H9 (cell line): ENCODE measurements at regions not wholly inside any gene's neighbourhood (a gene's known extent, or its start where the extent isn't known, plus 50 kb on each side); places are given as distances from the start of the nearest gene placed in this dataset.

ENCODE experiments used
- DNase-seq: peaks from one replicate; pipeline ENCODE4 v3.0.0-alpha.2; 2017
- H2AFZ ChIP-seq: one replicate; pipeline ENCODE4 v1.6.1; 2013; ENCODE audit warnings: mild to moderate bottlenecking, low read length, control low read depth, moderate library complexity
- H2AK5ac ChIP-seq: 2 replicates; pipeline ENCODE4 v1.6.1; 2013; ENCODE audit warnings: low read length, control low read depth, mixed read lengths; ENCODE audit not compliant: insufficient read length
- H2BK120ac ChIP-seq: one replicate; pipeline ENCODE4 v1.6.1; 2013; ENCODE audit warnings: low read depth, mild to moderate bottlenecking, low read length, control low read depth, inconsistent platforms; ENCODE audit not compliant: poor library complexity, severe bottlenecking
- H2BK12ac ChIP-seq: 2 replicates; pipeline ENCODE4 v1.6.1; 2013; ENCODE audit warnings: low read length, control low read depth, mixed read lengths, low read depth; ENCODE audit not compliant: insufficient read length
- H2BK15ac ChIP-seq: 2 replicates; pipeline ENCODE4 v1.6.1; 2013; ENCODE audit warnings: low read depth, low read length, control low read depth
- H2BK20ac ChIP-seq: one replicate; pipeline ENCODE4 v1.6.1; 2013; ENCODE audit warnings: low read depth, mild to moderate bottlenecking, low read length, control low read depth, inconsistent platforms; ENCODE audit not compliant: poor library complexity, severe bottlenecking
- H2BK5ac ChIP-seq: 2 replicates; pipeline ENCODE4 v1.6.1; 2013; ENCODE audit warnings: low read length, control low read depth, mixed read lengths; ENCODE audit not compliant: insufficient read length
- H3K14ac ChIP-seq: 2 replicates; pipeline ENCODE4 v1.6.1; 2013; ENCODE audit warnings: low read length, control low read depth; ENCODE audit not compliant: insufficient read depth
- H3K18ac ChIP-seq: 2 replicates; pipeline ENCODE4 v1.6.1; 2013; ENCODE audit warnings: low read depth, mild to moderate bottlenecking, mixed read lengths, low read length, control low read depth; ENCODE audit not compliant: insufficient read length
- H3K23ac ChIP-seq: 2 replicates; pipeline ENCODE4 v1.6.1; 2013; ENCODE audit warnings: low read length, control low read depth, mixed read lengths, low read depth; ENCODE audit not compliant: insufficient read length
- H3K23me2 ChIP-seq: 2 replicates; pipeline ENCODE4 v1.6.1; 2013; ENCODE audit warnings: low read depth, mild to moderate bottlenecking, mixed read lengths, low read length, control low read depth; ENCODE audit not compliant: insufficient read length, poor library complexity, severe bottlenecking
- H3K27ac ChIP-seq: 2 replicates; pipeline ENCODE4 v1.5.1; 2013; ENCODE audit warnings: low read length, control low read depth, mixed read lengths, low read depth; ENCODE audit not compliant: insufficient read length
- H3K27me3 ChIP-seq: 2 replicates; pipeline ENCODE4 v1.6.1; 2013; ENCODE audit warnings: low read length, control low read depth, inconsistent platforms; ENCODE audit not compliant: insufficient read depth
- H3K4ac ChIP-seq: 2 replicates; pipeline ENCODE4 v1.6.1; 2013; ENCODE audit warnings: low read depth, mild to moderate bottlenecking, control low read depth, inconsistent platforms, low read length, moderate library complexity
- H3K4me1 ChIP-seq: 2 replicates; pipeline ENCODE4 v1.6.1; 2013; ENCODE audit warnings: low read length, control low read depth, inconsistent platforms; ENCODE audit not compliant: insufficient read depth
- H3K4me2 ChIP-seq: 2 replicates; pipeline ENCODE4 v1.6.1; 2013; ENCODE audit warnings: low read length, control low read depth, mixed read lengths; ENCODE audit not compliant: insufficient read length, insufficient read depth
- H3K56ac ChIP-seq: 2 replicates; pipeline ENCODE4 v1.6.1; 2013; ENCODE audit warnings: low read depth, mild to moderate bottlenecking, mixed read lengths, low read length, control low read depth; ENCODE audit not compliant: insufficient read length
- H3K79me1 ChIP-seq: 2 replicates; pipeline ENCODE4 v1.6.1; 2013; ENCODE audit warnings: low read depth, mild to moderate bottlenecking, moderate library complexity, low read length, control low read depth, inconsistent platforms; ENCODE audit not compliant: insufficient read depth, poor library complexity, severe bottlenecking
- H3K79me2 ChIP-seq: 2 replicates; pipeline ENCODE4 v1.6.1; 2013; ENCODE audit warnings: low read length, control low read depth, inconsistent platforms; ENCODE audit not compliant: insufficient read depth
- H3K9ac ChIP-seq: 2 replicates; pipeline ENCODE4 v1.6.1; 2013; ENCODE audit warnings: low read length, control low read depth, mixed read lengths; ENCODE audit not compliant: insufficient read length; ENCODE audit errors: extremely low read depth
- H3K9me3 ChIP-seq: one replicate; pipeline ENCODE4 v1.6.1; 2013; ENCODE audit warnings: low read depth, low read length, inconsistent platforms; ENCODE audit not compliant: control insufficient read depth
- H3T11ph ChIP-seq: one replicate; pipeline ENCODE4 v1.6.1; 2013; ENCODE audit warnings: mild to moderate bottlenecking, low read length, control low read depth, inconsistent platforms
- H4K20me1 ChIP-seq: one replicate; pipeline ENCODE4 v1.6.1; 2013; ENCODE audit not compliant: control insufficient read depth, insufficient read length, insufficient read depth
- H4K5ac ChIP-seq: 2 replicates; pipeline ENCODE4 v1.6.1; 2013; ENCODE audit warnings: low read depth, mild to moderate bottlenecking, mixed read lengths, low read length, control low read depth; ENCODE audit not compliant: insufficient read length
- H4K8ac ChIP-seq: replicated peaks from 2 replicates; pipeline ENCODE4 v1.6.1; 2013; ENCODE audit warnings: low read length, control low read depth, mixed read lengths, low read depth; ENCODE audit not compliant: insufficient read length
- H4K91ac ChIP-seq: 2 replicates; pipeline ENCODE4 v1.6.1; 2013; ENCODE audit warnings: low read depth, mild to moderate bottlenecking, moderate library complexity, mixed read lengths, low read length, control low read depth; ENCODE audit not compliant: insufficient read length
- H3K27ac Mint-ChIP-seq, 3 experiments: 2 replicates in 2 of 3; 3 replicates in 1 of 3; pipeline ENCODE4 v1.8.0; 2020 to 2021; ENCODE audit warnings: mixed read lengths in 3 of 3, mild to moderate bottlenecking in 1 of 3, moderate library complexity in 1 of 3
- H3K27me3 Mint-ChIP-seq: 2 replicates; pipeline ENCODE4 v1.8.0; 2021; ENCODE audit warnings: low read depth, mild to moderate bottlenecking, moderate library complexity, mixed read lengths
- H3K36me3 Mint-ChIP-seq, 3 experiments: 2 replicates in 2 of 3; 3 replicates in 1 of 3; pipeline ENCODE4 v1.8.0; 2020 to 2021; ENCODE audit warnings: low read depth in 3 of 3, mixed read lengths in 3 of 3; ENCODE audit not compliant: insufficient read depth in 1 of 3
- H3K4me1 Mint-ChIP-seq, 2 experiments: 2 replicates each; pipeline ENCODE4 v1.8.0; 2020; ENCODE audit warnings: mixed read lengths in 2 of 2
- H3K4me3 Mint-ChIP-seq, 2 experiments: 2 replicates in 1 of 2; 3 replicates in 1 of 2; pipeline ENCODE4 v1.8.0; 2020 to 2021; ENCODE audit warnings: mild to moderate bottlenecking in 2 of 2, mixed read lengths in 2 of 2, moderate library complexity in 1 of 2
- H3K9me3 Mint-ChIP-seq, 2 experiments: 2 replicates in 1 of 2; 3 replicates in 1 of 2; pipeline ENCODE4 v1.8.0; 2020; ENCODE audit warnings: mild to moderate bottlenecking in 2 of 2, mixed read lengths in 2 of 2, moderate library complexity in 1 of 2
- CTCF ChIP-seq: fragments of 200-600 bp; sonication (generic); conservative IDR thresholded peaks from 3 replicates; pipeline ENCODE4 v1.8.0; 2021; ENCODE audit warnings: antibody characterized with exemption, mild to moderate bottlenecking
- WGBS: extraction: QIAGEN DNeasy Blood & Tissue Kit; methylation state at CpG from one replicate; pipeline ENCODE4 v1.1.7; 2013; ENCODE audit warnings: missing lambda C conversion rate, low lambda C conversion rate, mixed read lengths; ENCODE audit not compliant: insufficient read length; ENCODE audit errors: extremely low coverage; 5-methylcytosine and 5-hydroxymethylcytosine counted together

GRCh38 chr1:165075725-165076370, 280.7 kb downstream of the LMX1A start:
- Histone ChIP-seq H2AFZ (no peak overlapping the region), H2BK5ac (no peak overlapping the region), H3K4ac (no peak overlapping the region), H3K18ac (no peak overlapping the region), H3T11ph (no peak overlapping the region), H2BK15ac (no peak overlapping the region), H4K5ac (no peak overlapping the region), H4K8ac (no peak overlapping the region), H3K79me1 (no peaks in the 10 kb centered on the region), H4K91ac (no peak overlapping the region), H3K23ac (no peak overlapping the region), H3K9me3 (no peaks in the 10 kb centered on the region), H3K4me2 (no peak overlapping the region), H3K27ac (no peak overlapping the region), H4K20me1 (no peaks in the 10 kb centered on the region), H3K14ac (no peak overlapping the region), H2BK120ac (no peak overlapping the region), H2BK20ac (no peak overlapping the region), H3K79me2 (no peaks in the 10 kb centered on the region), H3K56ac (no peak overlapping the region), H3K23me2 (no peaks in the 10 kb centered on the region), H3K4me1 (peaks cover 4% of the 10 kb centered on the region; the same call in 1 of the 2 replicates), H3K27me3 (no peaks in the 10 kb centered on the region), H2BK12ac (no peak overlapping the region), H3K9ac (no peak overlapping the region), H2AK5ac (no peak overlapping the region)
- WGBS, result no CpG with 5 or more reads among the region's 6 CpGs
- peaks cover 15 to 22% of the 10 kb centered on the region in 2 experiments for H3K9me3 Mint-ChIP-seq
- DNase-seq, result peak; percentile 62
- no peak overlapping the region for H3K27ac Mint-ChIP-seq
- H3K4me1 Mint-ChIP-seq, result peaks cover 10% of the 10 kb centered on the region in 2 experiments
- TF ChIP-seq CTCF, result peak; percentile 79
- H3K27me3 Mint-ChIP-seq, result peaks cover 4% of the 10 kb centered on the region; the same call in 1 of the 2 replicates
- H3K4me3 Mint-ChIP-seq, result no peak overlapping the region
- peaks cover 11 to 22% (median 14%) of the 10 kb centered on the region in 3 experiments for H3K36me3 Mint-ChIP-seq
